ENCODE measurements at regions not wholly inside any gene's neighbourhood (a gene's known extent, or its start where the extent isn't known, plus 50 kb on each side); places are given as distances from the start of the nearest gene placed in this dataset.
"Not testable (repeated sequence)": the region's sequence is repeated elsewhere in the genome, so short reads cannot be mapped to it uniquely, and the experiment has no call there.

DNA sequence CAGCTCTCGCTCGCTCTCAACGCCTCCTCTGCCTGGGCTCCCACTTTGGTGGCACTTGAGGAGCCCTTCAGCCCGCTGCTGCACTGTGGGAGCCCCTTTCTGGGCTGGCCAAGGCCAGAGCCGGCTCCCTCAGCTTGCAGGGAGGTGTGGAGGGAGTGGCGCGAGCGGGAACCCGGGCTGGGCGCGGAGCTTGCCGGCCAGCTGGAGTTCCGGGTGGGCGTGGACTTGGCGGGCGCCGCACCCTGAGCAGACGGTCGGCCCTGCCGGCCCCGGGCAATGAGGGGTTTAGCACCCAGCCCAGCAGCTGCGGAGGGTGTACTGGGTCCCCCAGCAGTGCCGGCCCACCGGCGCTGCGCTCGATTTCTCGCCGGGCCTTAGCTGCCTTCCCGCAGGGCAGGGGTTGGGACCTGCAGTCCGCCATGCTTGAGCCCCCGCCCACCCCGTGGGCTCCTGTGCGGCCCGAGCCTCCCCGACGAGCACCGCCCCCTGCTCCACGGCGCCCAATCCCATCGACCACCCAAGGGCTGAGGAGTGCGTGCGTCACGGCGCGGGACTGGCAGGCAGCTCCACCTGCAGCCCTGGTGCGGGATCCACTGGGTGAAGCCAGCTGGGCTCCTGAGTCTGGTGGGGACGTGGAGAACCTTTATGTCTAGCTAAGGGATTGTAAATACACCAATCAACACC, 1128.9 kb downstream of the GATA3 start:
- DNase-seq, result not testable (repeated sequence)

DNA sequence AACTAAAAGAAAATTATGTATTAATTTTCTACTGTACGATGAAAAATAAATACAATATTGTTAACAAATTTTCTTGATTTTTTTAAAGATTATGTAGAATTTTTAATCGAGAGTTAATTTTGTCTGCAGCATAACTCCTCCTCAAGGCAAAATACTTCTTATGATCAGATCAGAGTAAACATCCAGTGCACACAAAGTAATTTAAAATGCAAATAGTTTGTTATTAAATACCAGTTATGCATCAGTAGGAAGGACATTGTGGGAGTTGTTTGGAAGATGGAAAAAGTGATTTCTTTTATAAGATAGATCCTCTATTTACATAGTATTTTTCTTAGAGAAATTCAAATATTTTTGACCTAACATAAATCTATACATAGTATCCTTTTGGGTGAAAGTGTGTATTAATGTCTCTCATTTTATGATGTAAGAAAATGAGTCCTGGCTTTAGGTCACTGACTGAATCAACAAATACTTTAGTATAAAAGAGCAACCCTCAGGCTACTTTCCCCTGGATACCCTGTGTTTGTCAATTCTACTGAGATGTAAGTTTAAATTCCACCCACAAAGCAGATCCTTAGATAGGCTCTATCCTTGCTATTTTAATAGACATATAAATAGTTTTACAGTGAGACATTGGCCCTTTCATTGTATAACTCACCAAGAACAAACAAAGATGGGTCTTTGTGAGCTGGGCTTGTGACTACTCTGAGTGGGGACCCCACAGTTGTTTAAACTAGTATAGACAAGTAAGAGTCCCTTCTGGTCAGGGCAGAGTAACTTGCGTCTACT, 1133.7 kb downstream of the GATA3 start:
- no peak for DNase-seq

DNA sequence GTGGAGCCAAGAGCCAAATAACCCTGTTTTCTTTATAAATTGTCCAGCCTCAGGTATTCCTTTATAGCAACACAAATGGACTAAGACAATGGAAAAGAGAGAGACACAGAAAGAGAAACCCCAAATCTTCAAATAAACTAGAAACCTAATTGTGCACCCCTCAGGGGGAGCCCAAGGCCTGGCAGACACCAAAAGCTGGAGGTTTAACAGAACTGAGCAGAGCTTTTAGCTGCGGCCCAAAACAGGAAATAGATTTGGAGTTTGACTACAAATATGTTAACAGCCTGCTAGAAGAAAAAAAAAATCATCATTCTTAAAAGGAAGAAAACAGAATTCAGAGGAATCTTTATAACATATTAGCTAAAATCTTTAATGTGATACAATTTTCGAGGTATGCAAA, 1135.0 kb downstream of the GATA3 start:
- DNase-seq, result no peak

DNA sequence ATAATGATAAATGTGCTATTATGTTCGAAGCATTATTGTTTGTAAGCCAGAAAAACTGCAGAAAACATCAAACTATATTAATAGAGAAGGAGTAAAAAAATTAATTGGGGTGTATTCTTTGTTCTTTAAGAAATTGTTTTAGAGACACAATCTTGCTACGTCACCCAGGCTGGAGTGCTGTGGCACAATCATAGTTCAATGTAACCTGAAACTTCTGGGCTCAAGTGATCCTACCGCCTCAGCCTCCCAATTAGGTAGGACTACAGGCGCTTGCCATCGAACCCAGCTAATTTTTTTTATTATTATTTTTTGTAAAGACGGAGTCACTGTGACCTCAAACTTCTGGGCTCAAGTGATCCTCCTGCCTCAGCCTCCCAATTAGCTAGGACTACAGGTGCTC, 1138.6 kb downstream of the GATA3 start:
- DNase-seq, result no peak

DNA sequence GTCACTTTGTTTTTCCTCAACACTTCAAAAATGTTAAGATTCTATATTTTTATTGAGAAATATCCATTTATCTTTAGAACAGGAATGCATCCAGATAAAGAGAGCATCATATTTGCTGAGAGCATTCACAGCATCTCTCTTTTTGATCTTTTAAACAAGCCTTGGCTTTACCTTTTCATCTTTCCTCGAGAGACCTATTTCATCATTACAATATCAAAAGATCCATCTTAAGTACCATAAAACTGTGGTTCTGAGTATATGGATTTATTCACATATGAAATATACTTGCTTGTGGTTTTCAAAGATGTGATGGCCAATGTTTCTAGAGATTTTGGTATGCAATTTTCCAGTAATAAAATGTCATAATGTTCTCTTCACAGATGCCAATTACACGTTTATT, 1140.9 kb downstream of the GATA3 start:
- DNase-seq, result no peak

DNA sequence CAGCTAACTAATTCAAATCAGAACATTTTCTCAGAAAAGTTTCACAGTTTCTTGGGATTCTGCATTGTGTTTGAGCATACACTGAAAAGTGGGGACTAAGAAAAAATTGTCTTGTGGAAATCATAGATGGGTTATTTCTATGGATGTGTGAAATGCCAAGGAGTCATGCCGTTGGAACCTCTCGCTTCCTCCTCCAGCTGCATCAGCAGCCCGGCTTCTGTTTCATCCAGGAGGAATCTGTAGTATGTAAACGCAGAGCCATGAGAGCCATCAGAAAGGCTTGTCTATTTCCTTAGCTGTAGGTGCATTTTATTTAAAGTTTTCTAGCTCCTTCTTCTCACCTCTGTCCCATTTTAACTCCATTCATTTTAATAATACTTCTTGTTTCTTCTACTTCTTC, 1144.1 kb downstream of the GATA3 start:
- no peak for DNase-seq

DNA sequence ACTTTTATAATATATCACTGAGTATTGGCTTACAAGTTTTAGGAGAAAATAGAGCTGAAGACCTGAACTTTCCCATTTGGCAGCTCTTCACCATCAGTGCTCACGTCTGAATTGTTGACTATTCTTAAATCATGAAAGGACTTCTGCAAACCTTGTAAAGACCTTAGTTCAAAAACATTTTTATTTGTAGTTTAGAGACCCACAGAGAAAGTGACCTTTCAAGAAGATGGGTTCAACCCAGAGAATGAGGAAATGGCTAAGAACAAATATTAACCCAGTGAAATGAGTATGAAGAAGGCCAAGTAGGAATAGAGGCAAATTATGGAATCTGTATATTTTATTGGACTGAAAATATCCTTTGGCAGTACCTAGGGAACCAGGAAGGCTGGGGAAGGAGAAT, 1151.1 kb downstream of the GATA3 start:
- no peak for DNase-seq

DNA sequence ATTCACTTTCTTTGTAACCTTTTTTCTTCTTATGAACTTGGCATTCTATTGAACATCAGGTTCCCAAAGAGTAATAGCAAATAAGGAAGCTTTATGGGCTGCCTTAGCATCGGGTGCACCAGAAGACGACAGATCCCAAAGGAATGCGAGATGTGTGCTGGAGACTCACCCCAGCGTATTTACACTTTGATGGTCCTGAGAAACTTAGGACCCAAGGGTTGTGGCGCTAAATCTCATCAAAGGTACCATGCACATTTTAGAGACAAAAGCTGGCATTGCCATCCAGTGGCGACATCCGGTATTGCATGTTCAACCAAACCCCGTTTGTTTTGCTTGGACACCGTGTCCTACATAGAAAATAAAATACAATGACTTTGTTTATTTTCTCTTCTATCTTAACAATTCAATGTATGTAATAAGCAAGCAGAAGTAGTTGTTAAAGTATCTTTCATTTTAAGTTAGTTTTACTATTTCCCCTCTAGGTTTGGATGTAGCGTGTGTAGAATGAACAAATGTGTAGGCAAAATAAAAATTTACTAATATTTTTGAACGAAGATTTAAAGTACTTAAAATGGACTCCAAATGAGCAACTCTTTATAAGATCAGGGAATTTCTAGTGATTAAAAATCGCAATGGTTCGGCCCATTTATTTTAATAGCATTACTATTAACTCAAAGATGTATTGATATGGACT, 1154.8 kb downstream of the GATA3 start:
- peak; percentile 59 to 73 for DNase-seq

DNA sequence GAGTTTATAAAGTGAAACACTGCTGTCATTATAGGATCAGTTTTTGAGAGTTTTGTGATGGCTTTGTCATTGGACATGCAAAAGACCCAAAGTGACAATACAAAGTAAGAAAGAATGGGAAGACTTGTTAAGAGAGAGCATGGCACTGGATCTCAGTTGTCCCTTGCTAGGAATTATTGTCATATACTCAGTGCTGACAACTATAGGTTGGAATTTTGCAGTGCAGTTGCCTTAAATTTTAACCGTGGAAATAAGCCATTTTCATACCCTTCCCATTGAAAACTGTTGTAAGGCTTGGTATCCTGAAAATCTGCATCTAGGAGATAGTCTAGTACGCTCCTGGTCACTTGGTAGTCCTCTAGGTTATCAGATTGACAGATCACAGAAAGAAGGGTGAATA, 1156.7 kb downstream of the GATA3 start:
- no peak for DNase-seq

DNA sequence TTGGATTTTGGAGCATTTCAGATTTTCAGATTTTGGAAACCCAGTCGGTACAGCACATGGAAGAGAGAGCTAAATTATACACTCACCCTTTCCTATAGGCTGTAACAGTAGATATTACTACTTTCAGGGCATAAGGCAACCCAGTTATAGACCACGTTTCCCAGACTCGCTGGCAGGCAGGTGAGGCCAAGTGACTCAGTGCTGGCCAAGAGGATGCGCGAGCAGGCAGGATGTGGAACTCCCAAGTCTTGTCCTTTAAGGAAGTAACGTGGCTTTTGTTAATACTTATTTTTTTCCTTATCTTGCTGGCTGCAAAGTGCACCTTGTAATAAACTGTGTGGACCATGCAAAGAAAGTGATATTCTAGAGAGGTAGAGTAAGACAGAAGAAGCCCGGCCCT, 1160.1 kb downstream of the GATA3 start:
- no peak for DNase-seq

DNA sequence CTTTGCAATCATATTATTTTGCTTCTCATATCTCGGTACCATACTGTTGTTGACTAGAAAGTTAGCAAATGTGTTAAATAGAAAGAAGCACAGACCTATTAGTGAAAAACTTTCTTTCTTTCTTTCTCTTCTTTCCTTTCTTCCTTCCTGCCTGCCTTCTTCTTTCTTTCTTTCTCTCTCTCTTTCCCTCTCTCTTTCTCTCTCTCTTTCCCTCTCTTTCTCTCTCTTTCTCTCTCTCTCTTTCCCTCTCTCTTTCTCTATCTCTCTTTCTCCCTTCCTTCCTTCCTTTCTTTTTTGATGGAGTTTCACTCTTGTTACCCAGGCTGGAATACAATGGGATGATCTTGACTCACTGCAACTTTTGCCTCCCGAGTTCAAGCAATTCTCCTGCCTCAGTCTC, 1160.6 kb downstream of the GATA3 start:
- DNase-seq, result no peak

DNA sequence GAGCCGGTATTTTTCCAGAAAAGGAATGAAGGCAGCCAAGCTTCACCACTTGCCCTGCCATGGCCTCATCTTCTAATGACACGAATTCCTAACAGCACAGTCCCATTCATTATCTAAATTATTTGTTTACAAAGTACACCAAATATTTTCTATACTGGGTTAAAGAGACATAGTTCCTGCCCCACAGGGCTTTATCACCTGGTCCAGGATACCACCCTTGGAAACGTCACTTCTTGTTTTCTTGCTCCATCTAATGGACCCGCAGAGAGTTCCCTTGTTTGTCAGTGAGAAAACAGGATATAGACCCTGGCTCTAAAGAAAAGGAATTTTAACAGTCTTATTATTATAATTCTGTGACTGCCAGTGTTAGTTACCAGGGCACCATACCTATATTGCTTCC, 1165.4 kb downstream of the GATA3 start:
- no peak for DNase-seq

DNA sequence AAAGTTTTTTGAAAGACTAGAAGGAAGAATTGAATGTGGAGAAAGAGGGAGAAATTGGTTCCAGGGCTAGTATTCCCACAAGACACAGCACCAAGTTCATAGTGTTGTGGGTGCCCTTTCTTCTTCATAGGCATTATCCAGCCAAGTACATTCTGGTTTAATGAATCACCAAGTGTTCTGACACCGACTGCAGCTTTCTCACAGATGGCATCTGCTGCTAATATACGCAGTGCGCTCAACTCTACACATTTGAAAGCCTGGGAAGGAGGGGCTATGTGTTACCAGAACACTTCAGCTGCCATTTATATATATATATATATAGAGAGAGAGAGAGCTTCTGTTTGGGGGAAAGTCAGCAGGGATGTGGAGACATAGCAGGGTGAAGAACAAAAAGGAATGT, 1168.4 kb downstream of the GATA3 start:
- DNase-seq, result no peak

DNA sequence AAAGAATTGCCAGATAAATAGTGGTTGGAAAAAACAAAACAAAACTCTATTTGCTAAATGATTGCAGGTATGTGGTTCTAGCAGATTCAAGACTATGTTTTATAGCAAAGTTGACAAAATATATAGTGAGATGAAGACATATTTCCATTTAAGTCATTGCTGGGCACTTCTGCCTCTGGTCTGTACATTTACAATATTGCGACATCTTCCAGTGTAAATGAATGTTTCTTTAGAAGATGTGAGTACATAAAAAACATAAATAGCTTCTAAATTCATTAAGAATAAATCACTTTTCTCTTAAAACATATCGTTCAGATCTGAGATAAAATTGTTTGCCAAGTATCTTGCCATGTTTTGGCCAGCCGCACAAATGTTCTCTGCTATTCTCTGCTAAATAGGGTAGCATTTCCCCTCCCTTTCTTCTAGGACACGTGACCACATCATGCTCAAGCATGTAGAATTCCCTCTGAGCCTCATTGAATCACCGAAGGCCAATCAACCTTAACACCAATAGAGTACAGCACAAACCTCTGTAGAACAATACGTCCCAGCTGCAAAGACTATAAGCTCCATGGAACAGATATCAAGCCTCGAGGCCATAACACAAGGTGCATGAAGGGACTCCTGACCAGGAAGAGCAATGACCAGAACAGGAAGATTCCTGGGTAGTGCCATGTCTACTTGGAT, 1173.3 kb downstream of the GATA3 start:
- DNase-seq, result no peak

DNA sequence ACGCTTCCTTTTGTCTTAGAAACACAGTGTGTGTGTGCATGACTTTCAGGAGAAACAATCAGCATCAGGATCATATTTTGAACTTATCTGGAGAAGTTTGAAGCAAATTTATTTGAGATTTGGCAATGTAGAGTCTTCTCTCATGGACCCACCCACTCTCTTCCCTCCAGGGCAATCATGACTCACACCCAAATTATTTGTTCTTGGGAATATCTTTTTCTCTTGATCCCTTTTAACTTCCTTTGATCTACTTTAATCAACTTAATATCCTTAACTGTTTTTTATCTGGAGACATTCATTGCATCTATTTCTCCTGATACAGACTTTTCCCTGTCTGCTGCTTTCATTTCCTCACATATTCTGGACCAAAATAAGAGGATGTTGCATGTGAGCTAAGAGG, 1174.3 kb downstream of the GATA3 start:
- DNase-seq, result no peak

DNA sequence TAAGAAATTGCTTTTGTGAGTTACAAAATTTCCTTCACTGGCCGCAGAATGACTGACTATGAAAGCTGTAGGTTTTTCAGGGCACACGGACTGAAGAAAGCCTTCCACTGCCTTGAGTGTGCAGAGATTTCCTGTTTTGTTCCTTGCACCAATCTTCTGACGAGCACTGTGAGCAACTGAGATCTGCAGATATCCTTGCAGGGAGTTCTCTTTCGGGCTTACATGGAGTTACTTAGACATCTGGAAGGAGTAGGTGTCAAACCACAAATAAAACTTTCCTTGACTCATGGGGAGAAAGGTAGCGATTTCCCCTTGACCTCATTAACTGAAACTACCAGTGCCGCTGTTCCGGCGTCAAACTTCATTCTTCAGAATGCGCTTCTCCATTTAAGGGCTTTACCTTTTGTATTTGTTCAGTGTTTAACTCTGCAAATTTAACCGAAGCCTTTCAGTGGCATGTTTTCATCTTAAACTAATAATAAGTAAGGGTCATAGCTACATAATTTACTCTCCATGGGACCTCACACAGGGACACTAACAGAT, 1175.3 kb downstream of the GATA3 start:
- peak in 1 of 2 experiments; percentile 4 for DNase-seq

DNA sequence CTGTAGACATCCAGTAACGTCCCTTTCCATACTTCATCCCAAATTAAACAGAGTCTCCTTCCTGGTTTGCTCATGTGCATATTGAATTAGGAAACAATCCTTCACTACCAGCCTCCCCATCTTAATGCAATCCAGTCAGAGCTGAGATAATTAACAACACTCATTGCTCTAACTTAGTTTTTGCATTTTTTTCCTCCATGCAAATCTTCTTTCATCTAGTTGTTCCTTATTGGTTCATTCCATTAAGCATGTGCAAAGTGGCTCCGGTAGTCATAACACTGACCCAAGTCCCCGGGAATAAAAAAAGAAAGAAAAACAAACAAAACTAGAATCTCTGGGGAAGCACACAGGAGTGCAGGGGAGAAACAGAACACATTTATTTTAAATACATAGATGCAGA, 1176.1 kb downstream of the GATA3 start:
- DNase-seq, result no peak

DNA sequence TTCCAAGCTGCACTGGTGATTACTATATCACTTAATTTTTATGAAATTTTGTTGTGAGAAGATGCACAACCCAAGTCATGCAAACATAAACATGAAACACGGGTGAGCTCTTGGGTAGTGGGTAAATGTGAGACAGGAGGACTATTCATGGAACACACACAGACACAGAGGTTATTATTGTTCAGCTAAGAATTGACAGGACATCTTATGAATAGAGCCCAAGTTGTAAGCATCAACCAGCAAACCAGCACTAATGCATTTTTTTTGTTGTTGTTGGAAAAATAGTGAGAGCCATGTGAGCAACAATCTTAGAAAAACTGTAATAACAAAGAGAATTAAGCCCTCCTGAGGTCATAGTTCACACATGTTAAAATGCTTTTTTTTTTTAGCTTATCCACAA, 1179.7 kb downstream of the GATA3 start:
- DNase-seq, result no peak

DNA sequence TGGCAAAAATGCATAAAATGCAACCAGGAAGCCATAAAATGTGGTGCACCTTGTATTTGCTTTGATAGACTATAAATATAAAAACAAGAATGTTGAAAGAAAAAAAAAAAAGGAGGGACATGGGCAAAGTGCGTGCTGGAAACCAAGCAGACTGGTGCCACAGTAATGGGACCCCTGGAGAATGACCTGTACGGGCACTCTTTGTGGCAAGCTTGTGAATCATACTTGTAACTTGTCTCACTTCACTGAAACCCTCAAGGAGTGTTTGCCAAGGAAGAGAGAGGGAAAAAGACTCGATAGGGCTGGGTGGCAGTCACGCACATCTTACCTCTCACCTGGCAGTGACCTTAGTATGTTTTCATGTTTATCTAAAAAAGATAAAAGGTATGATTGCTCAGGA, 1183.6 kb downstream of the GATA3 start:
- DNase-seq, result no peak

DNA sequence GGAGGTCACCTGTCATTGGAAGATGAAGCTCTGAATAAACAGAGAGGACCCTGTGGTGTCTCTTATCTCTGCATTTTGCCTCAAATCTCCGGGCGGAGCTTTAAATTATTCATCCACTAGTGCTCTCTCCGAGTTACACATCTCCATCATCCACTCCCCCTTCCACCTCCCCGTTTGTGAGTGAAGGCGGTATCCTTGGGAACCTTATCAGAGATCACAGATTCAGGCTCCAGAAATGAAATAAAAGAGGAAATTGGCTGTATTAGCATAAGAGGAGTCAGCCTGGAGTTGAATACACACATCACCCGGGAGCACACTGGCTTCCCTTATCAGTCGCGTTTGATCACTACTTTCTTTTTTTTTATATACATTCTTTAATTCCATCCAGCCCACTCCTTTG, 1184.8 kb downstream of the GATA3 start:
- DNase-seq, result no peak

DNA sequence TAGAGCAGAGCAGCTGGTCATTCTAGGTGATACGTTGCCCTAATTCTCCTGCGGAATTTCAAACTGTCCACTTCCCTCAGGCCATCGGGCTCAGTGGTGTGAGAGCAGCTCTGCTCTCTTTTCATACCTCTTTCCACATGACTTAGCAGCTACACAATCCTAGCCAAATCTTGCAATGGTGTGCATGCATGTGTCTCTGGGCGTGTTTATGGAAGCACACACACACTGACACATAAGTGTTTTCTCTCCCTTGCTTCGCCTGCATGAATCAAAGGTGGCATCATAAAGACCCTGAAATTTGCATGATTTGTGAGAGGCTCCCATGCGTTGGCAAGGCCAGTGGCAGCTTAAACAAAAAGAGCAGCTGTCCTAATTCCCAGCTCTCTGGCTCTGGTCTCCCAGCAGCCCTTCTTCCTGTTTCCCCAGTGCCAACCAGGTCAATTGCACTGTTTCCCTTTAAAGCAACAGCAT, 1189.5 kb downstream of the GATA3 start:
- DNase-seq, result no peak

DNA sequence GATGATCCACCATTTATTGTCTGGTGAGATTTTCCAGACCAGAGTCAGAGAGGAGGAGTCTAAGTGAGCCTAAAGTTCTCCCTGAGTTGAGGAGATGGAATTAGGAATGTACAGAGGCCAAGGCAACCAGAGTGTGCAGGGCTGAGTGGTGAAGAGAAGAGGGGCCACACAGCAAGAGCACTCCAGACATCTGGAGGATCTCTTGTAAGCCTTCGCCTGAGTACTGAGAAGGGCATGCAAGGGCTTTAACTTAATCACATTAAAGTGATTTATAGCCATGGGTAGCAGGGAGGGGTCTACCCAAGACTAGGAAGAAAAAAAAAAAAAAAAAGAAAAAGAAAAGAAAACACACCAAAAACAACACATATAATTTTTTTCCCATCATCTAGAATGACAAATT, 1190.4 kb downstream of the GATA3 start:
- DNase-seq, result no peak

DNA sequence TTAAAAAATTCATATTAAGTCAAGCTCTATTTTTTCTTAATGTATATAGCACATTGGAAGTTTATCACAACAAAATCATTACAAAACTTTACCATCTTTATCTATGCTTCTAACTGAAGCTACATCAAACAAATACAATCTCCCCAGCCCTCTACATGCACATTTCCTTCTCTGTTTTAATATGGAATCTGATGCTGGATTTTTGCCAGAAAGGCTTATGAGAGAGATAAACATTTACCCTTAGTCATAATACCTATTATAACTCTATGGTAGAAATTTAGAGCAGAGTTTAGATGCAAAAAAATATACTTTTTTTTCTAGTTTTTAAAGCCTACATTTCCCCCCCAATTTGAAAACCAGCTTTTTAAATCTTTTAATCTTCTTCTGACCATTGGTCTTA, 1198.6 kb downstream of the GATA3 start:
- DNase-seq, result no peak
